Common myeloid progenitor, CD34-positive (primary cell): ENCODE measurements at regions not wholly inside any gene's neighbourhood (a gene's known extent, or its start where the extent isn't known, plus 50 kb on each side); places are given as distances from the start of the nearest gene placed in this dataset.

ENCODE experiments used
- CTCF ChIA-PET: fragments of 350-600 bp; sonication (Branson Sonifier 250); formaldehyde crosslinking; loops from one replicate; lab custom pipeline; 2021; ENCODE audit warnings: antibody characterized with exemption; lab: Charles Lee
- POLR2A ChIA-PET: fragments of 350-600 bp; sonication (Branson Sonifier 250); formaldehyde crosslinking; loops from one replicate; lab custom pipeline; 2021; ENCODE audit warnings: antibody characterized with exemption; lab: Charles Lee
- DNase-seq, 3 donors: peaks; one replicate each; pipeline versions ENCODE4 v3.0.0 to v3.0.0-alpha.2; 2013
- H3K27ac ChIP-seq, 2 experiments: 1 replicate in 1 of 2; 2 replicates in 1 of 2; pipeline ENCODE4 v1.7.0; 2013; ENCODE audit warnings: inconsistent platforms in 2 of 2, low read length in 2 of 2, mild to moderate bottlenecking in 2 of 2, low read depth in 1 of 2, moderate library complexity in 1 of 2; ENCODE audit not compliant: severe bottlenecking in 2 of 2, insufficient read depth in 1 of 2, poor library complexity in 1 of 2
- H3K27me3 ChIP-seq, 5 experiments: replicated peaks in 2 of 5; 1 replicate in 3 of 5; 2 replicates in 2 of 5; pipeline versions ENCODE4 v1.6.1 to v1.7.0; 2013; ENCODE audit warnings: low read length in 4 of 5, mild to moderate bottlenecking in 2 of 5, moderate library complexity in 2 of 5, inconsistent platforms in 1 of 5; ENCODE audit not compliant: insufficient read depth in 5 of 5, control insufficient read depth in 4 of 5
- H3K36me3 ChIP-seq, 4 experiments: 1 replicate in 2 of 4; 2 replicates in 2 of 4; pipeline versions ENCODE4 v1.6.1 to v1.7.0; 2013; ENCODE audit warnings: low read length in 3 of 4, control low read depth in 1 of 4, mild to moderate bottlenecking in 1 of 4; ENCODE audit not compliant: control insufficient read depth in 4 of 4, insufficient read depth in 4 of 4
- H3K4me1 ChIP-seq, 4 experiments: 1 replicate in 3 of 4; 2 replicates in 1 of 4; pipeline versions ENCODE4 v1.6.1 to v1.7.1; 2013; ENCODE audit warnings: low read length in 3 of 4, mild to moderate bottlenecking in 3 of 4, control low read depth in 1 of 4, inconsistent platforms in 1 of 4, moderate library complexity in 1 of 4; ENCODE audit not compliant: control insufficient read depth in 4 of 4, insufficient read depth in 4 of 4; ENCODE audit errors: control extremely low read depth in 1 of 4
- H3K4me3 ChIP-seq, 7 experiments: 1 replicate in 4 of 7; 2 replicates in 3 of 7; pipeline versions ENCODE4 v1.5.1 to v1.7.0; 2013; ENCODE audit warnings: mild to moderate bottlenecking in 7 of 7, low read length in 6 of 7, moderate library complexity in 6 of 7, inconsistent platforms in 2 of 7, low read depth in 2 of 7, control low read depth in 1 of 7; ENCODE audit not compliant: insufficient read depth in 4 of 7, control insufficient read depth in 1 of 7; ENCODE audit errors: extremely low read depth in 1 of 7
- H3K9me3 ChIP-seq, 5 experiments: 1 replicate in 4 of 5; 2 replicates in 1 of 5; pipeline versions ENCODE4 v1.6.1 to v1.7.1; 2013; ENCODE audit warnings: low read length in 4 of 5, mild to moderate bottlenecking in 2 of 5, inconsistent platforms in 1 of 5, low read depth in 1 of 5, moderate library complexity in 1 of 5; ENCODE audit not compliant: control insufficient read depth in 4 of 5, insufficient read depth in 2 of 5; ENCODE audit errors: control extremely low read depth in 1 of 5
- WGBS: methylation state at CpG from one replicate; pipeline ENCODE4 v1.1.5; 2013; ENCODE audit not compliant: insufficient coverage; 5-methylcytosine and 5-hydroxymethylcytosine counted together

- CTCF ChIA-PET, result no interaction called here
- no peaks in the 10 kb centered on the region for H3K27me3 ChIP-seq
- H3K4me3 ChIP-seq, result no peak overlapping the region
- H3K4me1 ChIP-seq, result no peaks in the 10 kb centered on the region
- 85% methylated on average over 3 of the region's 3 CpGs for WGBS
- POLR2A ChIA-PET, result no interaction called here
- no peaks in the 10 kb centered on the region for H3K36me3 ChIP-seq
- no peaks in the 10 kb centered on the region for H3K9me3 ChIP-seq
- H3K27ac ChIP-seq, result no peak overlapping the region
- DNase-seq, result no peak
These were observed 290.5 kb upstream of the TEX13C start for GRCh38 chrX:125029131-125029530.
